GM18511 (cell line): ENCODE measurements at regions not wholly inside any gene's neighbourhood (a gene's known extent, or its start where the extent isn't known, plus 50 kb on each side); places are given as distances from the start of the nearest gene placed in this dataset.

Source experiments
- ATAC-seq: cut with Tn5 transposase; IDR thresholded peaks from one replicate; pipeline ENCODE4 v1.9.1; 2021; ENCODE audit warnings: mild to moderate bottlenecking, moderate library complexity; ENCODE audit not compliant: unreplicated experiment

DNA sequence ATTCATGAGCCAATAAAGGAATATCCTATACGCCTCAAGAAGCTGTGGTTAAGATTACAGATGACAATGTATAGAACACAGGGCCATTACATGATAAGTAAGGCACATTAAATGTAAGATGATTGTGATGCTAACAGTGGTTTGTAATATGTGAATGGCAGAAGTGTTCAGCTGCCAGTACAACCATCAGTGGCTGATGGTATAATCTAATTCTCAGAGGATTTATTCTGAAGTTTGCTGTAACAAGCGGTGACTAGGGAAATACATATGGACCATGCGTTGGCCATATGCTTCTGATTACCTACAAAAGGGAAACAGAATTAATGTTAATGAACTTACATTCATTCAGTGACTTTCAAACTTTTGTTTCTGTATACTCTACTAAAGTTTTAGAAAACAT is 750.8 kb upstream of the KLHL29 start:
- ATAC-seq, result no peak

DNA sequence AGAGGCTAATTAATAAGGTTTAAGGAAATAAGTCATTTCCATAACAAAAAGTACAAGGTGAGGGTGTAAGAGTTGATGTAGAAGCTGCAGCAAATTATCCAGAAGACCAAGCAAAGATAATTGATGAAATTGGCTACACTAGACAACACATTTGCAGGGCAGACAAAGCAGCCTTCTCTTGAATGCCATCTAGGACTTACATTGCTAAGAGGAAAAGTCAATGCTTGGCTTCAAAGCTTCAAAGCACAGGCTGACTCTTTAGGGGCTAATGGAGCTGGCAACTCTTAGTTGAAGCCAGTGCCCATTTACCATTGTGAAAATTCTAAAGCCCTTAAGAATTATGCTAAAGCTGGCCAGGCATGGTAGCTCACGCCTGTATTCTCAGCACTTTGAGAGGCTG is 728.6 kb upstream of the KLHL29 start:
- no peak for ATAC-seq

DNA sequence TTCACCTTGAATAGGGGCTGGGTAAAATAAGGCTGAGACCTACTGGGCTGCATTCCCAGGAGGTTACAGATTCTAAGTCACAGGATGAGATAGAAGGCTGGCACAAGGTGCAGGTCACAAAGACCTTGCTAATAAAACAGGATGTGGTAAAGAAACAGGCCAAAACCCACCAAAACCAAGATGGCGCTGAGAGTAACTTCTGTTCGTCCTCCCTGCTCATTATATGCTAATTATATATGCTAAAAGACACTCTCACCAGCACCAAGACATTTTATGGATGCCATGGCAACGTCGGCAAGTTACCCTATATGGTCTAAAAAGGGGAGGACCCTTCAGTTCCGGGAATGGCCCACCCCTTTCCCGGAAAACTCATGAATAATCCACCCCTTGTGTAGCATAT is 711.5 kb upstream of the KLHL29 start:
- ATAC-seq, result no peak

DNA sequence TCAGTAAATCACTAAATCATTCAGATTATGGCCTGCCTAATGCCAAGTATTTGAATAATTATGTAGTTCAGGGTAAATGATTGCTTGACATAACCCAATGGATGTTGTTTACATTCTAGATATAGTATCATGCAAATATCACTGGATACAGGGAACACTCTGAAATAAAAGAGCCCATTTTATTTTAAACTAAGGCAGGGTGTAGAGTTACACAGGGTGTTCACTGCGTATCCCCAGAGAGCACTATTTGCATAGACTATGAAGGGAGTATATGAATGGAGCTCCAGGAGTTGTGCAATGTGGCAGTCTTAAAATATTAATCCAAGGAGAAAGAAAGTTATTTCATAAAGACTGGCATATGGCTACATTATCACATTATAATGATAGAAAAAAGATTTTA is 701.1 kb upstream of the KLHL29 start:
- no peak for ATAC-seq

DNA sequence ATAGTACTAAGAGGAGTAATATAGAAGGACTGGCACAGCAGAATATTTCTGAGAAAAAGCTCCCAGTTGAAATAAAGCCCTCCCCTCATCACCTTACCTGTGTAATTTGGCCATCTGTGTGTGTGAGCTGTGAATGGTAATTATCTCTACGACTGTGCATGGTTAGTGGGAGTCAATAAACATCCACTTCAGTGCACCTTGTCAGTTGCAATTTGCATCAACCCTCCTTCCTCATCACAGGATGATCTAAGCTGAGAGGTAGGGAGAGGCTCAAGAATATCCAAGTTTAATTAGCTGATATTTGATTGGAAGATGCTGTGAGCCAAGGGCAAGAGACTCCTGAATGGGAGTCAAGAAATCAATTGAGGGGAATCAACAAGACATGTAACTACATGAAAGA is 694.9 kb upstream of the KLHL29 start:
- ATAC-seq, result no peak

DNA sequence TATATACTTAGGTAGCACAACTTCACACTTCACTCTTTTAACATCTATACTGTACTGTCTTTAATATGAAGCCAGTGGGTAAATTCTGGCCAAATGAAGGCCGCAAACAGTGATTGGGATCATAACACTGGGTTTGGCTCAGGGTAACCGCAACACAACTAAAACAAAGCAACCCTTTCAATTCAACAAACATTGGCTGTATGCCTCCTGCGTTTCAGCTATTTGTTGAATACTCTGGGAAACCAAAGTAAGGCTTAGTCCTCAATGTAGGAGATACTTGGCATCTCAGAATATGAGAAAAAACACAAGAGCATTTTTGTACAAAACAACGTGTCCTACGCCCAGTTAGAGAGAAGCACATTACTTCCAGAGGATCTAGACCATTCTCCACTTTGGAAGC is 693.3 kb upstream of the KLHL29 start:
- ATAC-seq, result no peak

DNA sequence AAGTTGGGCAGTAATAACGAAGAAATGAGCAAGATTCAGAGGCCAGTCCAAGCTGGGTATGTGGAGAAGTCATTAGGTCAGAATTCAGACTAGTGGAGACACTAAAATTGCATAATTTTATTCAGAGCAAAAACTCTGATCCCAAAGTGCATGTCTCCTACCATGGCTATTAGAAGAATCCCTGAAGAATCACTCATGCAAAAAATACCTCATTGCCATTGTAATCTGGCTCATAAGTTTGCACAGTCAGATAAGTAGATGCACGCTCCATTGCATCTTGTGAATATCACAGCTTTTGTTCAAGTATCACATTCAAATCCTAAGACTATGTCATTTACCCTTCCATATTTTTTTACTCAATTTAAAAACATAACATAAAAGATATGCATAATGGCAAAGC is 692.2 kb upstream of the KLHL29 start:
- no peak for ATAC-seq

DNA sequence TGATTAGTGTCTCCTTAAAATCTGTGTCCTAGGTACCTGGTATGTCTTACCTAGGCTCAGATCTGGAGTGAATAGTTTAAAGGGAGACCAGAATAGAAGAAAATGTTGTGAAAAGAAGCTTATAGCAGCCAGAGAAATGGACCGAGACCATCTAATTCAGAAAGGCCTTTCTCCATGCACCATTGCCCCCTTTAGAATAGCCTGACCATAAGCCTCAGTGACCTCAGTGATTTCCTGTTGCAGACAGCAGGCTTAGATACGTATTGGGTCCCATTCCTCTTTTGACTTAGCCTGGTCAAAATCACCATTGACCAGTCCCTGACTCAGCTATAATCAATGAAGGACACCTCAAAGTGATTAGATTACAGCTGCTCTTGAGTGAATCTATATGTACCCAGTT is 690.7 kb upstream of the KLHL29 start:
- no peak for ATAC-seq

DNA sequence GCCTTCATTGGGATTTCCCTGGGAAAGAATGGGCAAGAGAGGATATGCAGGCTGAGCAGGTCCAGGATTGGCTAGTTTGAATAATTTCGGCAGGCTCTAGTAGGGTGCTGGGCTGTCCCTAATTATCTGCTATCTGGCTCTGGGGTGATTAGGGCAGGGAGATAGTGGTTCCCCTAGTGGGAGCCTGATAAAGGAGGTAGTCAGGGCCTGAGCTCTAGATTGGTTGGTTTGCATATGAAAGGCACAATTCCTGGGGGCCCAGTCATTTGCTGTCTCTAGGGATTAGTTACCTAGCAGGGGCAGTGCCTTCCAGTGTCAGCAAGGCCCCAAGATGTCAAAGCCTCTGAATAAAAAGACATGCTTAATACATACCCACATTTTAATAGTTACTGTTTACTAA is 690.1 kb upstream of the KLHL29 start:
- ATAC-seq, result no peak

DNA sequence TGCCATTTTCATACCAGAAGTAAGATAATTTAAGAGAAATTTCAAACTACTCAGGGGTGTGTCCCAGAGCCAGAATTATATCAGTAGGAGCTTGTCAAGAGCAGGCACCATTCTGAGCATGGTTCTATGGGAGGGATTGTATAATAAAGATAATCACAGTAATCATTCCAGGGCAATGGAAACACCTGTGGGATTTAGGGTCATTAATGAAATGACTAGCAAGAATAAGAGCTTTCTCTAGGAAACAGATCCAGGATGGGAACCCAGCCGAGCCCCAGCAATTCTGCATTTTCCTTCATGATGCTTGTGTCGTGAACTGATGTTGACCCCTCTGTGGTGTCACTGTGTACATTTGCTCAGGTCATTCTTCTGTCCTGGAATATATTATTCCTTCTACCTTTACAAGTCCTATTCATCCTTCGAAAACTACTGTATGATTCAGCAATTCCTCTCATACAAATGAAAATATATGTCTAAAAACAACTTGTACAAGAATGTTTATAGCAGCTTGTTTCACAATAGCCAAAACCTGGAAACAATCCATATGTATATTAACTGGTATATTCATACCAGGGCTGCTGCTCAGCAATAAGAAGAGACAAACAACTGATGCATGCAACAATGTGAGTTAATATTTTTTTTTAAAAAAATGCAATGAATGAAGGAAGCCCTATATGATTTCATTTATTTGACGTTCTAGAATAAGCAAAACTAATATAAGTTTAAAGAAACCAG is 687.8 kb upstream of the KLHL29 start:
- no peak for ATAC-seq

DNA sequence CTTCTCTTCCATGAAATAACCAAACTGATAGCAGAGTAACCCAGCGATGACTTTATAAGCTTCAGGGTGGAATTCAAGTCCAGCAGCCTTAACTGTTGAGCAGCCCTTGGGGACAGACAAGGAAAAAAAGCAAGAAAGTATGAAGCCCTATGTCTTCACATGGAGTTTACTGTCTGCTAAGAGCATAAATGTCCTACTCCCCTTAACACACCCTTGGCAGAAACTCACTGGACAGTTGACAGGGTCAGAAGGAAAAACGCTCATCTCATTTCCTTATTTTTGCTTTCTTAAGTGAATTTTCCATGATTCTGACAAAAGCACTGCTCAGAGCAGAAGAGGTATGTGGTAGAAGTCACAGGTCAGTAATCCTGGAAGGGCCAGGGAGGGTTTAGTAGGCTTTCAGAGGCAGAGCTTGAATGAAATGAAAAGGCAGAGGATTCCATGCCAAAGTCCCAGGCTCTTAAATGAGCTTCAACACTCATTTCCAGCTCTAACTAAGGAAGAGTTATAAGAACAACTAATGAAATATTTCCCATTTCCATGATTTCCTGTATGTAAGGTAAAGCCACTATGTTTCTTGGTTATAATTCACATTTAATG is 683.3 kb upstream of the KLHL29 start:
- ATAC-seq, result no peak

DNA sequence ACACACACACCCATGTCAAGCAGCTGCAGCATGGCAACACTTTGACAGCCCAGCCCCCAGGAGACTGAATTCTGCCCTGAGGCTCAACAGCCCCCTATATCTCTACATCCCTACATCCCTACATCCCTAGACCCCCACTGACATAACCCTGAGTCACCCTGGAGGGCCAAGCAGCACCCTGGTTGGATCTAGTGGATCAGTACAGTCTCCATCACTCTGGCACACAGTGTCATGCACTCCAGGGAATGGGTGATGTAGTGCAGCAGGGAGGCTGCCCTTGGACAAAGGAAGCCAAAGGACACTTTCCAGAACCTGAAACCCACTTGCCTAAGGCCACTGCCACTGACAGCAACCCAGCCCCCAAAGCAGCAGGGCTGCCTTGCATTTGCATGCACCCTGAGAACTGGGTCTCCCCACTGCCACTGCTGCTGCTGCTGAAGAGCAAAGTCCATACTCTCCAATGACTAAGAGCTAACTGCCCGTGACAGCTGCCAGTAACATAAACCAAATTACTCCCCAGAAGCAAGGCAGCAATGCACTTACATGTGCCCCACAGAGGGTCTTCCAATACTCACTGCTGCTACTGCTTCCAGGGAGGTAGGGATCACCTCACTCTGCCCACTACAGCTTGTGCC is 681.6 kb upstream of the KLHL29 start:
- ATAC-seq, result no peak

DNA sequence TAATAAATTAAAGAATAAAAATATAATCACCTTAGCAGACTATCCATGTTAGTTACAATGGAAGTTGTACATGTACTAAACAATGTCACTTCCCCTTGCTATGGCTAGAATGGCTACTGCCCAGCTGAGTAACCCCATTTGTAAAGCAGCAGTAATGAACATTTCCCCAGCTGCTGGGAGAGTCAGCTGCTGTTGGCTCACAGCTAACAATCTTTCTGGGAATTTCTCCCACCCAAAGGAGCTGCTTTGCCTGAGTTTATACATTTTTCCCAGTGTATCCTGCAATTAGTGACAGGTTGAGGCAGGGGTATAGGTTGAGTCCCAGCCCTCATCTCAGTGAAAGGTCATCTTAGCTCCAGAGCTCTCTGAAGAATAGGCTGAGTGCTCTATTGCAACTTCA is 665.6 kb upstream of the KLHL29 start:
- ATAC-seq, result no peak

DNA sequence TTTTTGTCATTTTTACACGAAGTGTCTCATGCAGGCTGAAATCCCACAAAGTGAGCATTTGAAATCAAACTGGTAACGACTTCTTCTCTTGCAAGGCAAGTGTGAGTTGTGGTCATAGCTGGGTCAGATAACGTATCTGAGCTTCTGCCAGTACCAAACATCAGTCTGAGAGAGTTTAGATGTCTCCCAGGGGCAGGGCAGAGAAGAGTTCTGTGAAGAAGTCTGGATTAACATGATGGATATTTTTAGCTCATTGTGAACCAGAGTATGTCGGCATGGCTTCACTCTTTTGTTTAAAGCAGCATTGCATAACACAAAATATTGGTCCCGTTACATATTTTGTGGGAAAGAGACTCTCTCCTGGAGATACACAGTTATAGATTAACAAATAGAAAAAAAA is 655.5 kb upstream of the KLHL29 start:
- ATAC-seq, result no peak

DNA sequence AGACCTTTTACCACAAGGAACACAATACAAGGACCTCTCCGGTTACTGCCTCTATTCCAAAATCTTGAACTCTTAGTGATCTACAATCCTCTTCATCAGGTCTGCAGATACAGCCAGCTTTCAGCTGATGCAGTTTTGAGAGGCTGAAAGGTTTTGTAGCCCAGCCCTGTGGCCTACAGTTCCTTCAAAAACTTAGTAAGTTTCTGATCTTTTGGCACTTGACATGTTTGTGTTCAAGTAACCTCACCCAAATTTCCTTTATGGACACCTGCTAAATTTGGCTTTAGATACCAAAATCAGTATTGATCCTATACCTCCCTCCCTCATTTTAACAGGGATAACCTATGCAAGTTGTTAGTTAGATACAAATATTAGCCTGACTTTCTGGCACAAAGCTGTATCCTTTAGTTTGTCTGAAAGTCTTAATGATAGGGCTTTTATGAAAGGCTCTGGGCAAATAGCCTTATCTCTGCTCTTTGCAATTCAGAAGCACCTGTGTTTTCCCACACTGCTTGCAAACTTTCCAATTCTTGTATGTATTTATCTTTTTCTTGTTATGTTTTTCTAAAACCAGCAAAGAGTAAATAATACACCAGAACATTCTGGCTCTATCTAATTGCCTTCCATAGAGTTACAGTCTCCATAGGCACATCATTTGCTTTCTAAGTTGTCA is 650.5 kb upstream of the KLHL29 start:
- ATAC-seq, result no peak

DNA sequence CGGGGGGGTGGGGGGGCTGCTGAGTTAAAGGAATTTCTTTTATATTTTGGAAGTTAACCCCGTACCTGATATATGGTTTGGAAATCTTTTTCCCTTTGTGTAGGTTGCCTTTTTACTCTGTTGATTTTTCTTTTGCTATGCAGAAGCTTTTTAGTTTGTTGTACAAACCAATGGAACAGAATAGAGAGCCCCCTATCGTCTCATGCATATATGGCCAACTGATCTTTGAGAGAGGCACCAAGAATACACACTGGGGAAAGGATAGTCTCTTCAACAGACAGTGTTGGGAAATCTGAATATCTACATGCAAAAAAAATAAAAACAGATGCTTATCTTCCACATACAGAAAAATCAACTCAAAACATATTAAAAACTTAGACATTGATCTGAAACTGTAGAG is 647.8 kb upstream of the KLHL29 start:
- ATAC-seq, result no peak

DNA sequence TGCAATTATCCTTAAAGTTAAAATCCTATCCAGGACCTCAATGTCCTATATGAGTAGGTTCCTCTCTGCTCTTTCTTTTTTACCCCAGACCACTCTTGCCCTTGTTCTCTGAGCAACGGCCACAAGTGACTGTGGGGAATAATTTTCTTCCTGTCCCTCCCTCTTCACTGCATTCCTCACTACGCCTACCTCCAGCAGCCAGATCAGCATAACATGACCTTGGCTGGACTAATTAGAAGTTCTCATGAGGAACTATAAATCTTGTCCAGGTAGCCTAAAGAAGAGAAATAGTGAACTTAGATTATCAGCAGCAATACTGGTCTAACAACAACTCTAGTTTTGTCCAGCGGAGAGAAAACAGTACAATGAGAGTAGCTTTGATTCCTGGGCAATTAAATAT is 643.8 kb upstream of the KLHL29 start:
- no peak for ATAC-seq

DNA sequence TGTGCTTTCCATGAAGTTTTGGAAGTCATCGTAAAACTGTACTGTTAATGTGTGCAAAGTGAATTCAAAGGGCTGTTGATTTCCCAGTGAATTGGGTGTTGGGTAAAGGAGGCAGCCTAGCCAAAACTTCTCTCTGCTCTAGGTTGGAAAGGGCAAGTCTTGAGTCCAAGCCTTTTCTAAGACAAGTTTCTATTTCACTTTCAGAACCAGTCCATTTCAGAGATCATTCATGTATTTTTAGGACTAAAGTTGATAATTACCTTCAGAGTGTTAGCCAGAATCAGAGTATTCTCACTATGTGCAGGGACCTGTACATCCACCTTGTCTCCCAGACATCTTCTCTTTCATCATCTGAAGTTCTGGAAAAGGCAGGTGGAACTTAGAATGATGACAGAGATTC is 636.1 kb upstream of the KLHL29 start:
- ATAC-seq, result peak; percentile 82

DNA sequence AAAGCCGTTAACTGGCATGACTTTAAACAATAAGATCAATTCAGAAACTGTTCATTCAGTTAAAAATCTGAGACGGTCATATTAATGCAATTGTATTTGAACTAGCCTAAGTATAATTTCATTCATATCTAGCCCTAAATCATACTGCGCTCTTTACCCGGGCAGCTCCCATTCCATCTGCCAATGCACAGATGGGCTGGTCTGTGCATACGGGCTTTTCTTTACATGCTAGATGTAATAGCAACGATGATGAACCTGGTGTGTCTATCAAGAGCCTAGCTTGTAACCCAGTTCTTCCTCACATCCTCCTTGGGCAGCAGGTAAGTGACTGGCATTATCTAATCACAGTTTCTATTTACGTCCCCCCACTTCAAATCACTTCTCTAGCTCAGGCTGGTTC is 631.5 kb upstream of the KLHL29 start:
- no peak for ATAC-seq

DNA sequence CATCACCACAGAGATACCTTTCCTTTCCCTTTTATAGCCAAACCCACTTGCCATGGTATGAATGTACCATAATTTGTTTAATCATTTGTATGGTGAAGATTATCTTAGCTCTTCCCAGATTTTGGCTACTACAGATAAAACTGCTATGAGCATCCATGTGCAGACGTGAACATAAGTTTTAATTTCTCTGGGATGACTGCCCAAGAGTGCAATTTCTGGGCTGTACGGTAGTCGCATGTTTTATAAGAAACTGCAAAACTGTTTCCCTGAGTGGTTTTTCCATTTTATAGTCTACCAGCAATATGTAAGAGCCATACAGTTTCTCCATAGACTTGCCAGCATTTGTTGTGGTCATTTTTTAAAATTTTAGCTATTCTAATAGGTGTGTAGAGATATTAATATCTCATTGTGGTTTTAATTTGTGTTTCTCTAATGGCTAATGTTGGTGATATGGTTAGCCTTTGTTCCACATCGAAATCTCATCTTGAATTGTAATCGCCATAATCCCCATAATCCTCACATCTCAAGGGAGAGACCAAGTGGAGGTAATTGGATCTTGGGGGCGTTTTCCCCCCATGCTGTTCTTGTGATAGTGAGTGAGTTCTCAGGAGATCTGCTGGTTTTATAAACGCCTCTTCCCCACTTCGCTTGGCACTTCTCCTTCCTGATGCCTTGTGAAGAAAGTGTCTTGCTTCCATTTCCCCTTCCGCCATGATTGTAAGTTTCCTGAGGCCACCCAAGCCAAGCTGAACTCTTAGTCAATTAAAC is 628.5 kb upstream of the KLHL29 start:
- no peak for ATAC-seq

DNA sequence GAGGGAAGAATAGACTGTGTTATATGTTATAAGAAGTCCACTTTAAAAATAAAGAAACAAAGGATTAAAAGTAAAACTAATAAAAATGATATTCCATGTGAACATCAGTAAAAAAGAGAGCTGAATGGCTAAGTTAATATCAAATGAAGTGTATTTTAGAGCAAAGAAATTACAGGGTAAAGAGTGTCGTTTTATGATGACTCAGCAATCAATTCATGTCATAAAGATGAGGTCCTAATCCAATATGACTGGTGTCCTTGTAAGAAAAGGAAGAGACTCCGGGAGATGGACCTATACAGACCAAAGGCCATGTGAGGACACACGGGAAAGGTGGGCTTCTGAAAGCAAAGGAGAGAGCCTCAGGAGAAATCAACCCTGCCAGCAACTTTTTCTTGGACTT is 615.5 kb upstream of the KLHL29 start:
- ATAC-seq, result no peak
